SU-DHL-6 (cell line): ENCODE measurements at regions not wholly inside any gene's neighbourhood (a gene's known extent, or its start where the extent isn't known, plus 50 kb on each side); places are given as distances from the start of the nearest gene placed in this dataset.

Experiments
- EZH2phosphoT487 ChIP-seq: fragments of 200-600 bp; sonication (generic), shearing (Covaris generic); conservative IDR thresholded peaks from 2 replicates; pipeline ENCODE4 v1.6.1; 2018; ENCODE audit warnings: mild to moderate bottlenecking, antibody characterized with exemption, low read length, moderate library complexity, mixed read lengths
- TF ChIP-seq, protein P1 (sequence below): fragments of 200-600 bp; sonication (generic); IDR thresholded peaks from one replicate; pipeline ENCODE4 v1.5.1; 2017; ENCODE audit warnings: antibody characterized with exemption, mild to moderate bottlenecking, low read length, moderate library complexity; ENCODE audit not compliant: insufficient read depth, poor library complexity, severe bottlenecking

DNA sequence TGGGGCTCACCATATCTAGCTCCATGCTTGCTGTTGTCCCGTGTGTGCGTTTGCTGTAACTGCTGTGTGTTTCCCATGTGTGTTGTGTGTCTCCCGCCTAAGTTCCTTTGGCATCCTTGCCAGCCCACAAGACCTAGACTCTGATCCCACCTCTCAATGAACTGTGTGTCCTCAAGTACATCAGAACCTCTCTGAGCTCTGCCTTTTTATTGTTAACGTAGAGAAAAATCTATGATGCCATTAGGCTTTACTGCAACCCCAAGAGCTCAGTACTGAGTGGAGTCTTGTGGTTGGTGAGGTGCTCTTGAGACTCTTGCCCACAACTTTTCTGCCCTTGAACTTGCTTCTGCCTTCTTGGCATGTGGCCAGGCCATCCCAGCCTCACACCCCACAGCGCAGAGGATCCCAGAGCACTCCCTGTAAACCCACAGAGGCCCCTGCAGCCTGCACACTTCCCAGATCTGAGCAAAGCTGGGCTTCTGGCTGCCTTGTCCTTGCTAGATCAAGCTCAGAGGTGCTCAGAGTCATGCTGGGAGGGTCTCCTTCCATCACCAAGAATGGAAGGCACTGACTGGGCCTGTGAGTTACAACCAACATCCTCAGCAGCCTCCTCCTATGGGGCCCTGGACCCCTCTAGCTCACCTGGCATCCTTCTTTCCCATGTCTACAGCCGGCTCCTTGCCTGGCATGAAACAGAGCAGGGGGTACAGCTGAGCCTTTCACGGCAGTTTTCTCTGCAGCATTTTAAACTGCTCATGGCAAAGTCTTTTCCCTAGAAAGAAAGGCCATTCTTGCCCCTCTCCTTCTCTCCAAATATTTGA, 643.4 kb downstream of the ACTR3B start:
- no peak for TF ChIP-seq EZH2phosphoT487
- TF ChIP-seq, protein P1, sequence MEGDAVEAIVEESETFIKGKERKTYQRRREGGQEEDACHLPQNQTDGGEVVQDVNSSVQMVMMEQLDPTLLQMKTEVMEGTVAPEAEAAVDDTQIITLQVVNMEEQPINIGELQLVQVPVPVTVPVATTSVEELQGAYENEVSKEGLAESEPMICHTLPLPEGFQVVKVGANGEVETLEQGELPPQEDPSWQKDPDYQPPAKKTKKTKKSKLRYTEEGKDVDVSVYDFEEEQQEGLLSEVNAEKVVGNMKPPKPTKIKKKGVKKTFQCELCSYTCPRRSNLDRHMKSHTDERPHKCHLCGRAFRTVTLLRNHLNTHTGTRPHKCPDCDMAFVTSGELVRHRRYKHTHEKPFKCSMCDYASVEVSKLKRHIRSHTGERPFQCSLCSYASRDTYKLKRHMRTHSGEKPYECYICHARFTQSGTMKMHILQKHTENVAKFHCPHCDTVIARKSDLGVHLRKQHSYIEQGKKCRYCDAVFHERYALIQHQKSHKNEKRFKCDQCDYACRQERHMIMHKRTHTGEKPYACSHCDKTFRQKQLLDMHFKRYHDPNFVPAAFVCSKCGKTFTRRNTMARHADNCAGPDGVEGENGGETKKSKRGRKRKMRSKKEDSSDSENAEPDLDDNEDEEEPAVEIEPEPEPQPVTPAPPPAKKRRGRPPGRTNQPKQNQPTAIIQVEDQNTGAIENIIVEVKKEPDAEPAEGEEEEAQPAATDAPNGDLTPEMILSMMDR = no peak
